T-cell (primary cell): ENCODE measurements at regions not wholly inside any gene's neighbourhood (a gene's known extent, or its start where the extent isn't known, plus 50 kb on each side); places are given as distances from the start of the nearest gene placed in this dataset.

Experiments used
- ATAC-seq, 4 experiments: fragments of 200-7000 bp in 3 of 4; fragments of 150-1000 bp in 1 of 4; cut with Tn5 transposase; replicated peaks in 1 of 4; 1 replicate in 3 of 4; 2 replicates in 1 of 4; pipeline ENCODE4 v1.10.0; 2021; ENCODE audit warnings: moderate library complexity in 3 of 4, mild to moderate bottlenecking in 2 of 4, moderate number of reproducible peaks in 1 of 4
- CTCF ChIA-PET, 2 donors: fragments of 300-600 bp; sonication (Branson Sonifier 250); formaldehyde crosslinking; loops; one replicate each; lab custom pipeline; 2022; ENCODE audit warnings: antibody characterized with exemption in 2 of 2; lab: Charles Lee
- POLR2A ChIA-PET, 2 donors: fragments of 300-600 bp; sonication (Branson Sonifier 250); formaldehyde crosslinking; loops; one replicate each; lab custom pipeline; 2022; ENCODE audit warnings: antibody characterized with exemption in 2 of 2; lab: Charles Lee
- DNase-seq, 35 experiments: peaks; one replicate each; pipeline versions ENCODE4 v3.0.0 to v3.0.0-alpha.2; 2013 to 2023
- H3K27ac ChIP-seq: one replicate; pipeline ENCODE4 v1.5.1; 2013; ENCODE audit warnings: low read length
- H3K27me3 ChIP-seq, 2 experiments: replicated peaks in 1 of 2; 1 replicate in 1 of 2; 2 replicates in 1 of 2; pipeline versions ENCODE4 v1.6.1 to v1.7.0; 2013; ENCODE audit warnings: low read length in 1 of 2, mixed read lengths in 1 of 2; ENCODE audit not compliant: control insufficient read depth in 2 of 2, insufficient read depth in 2 of 2; ENCODE audit errors: extremely low read depth in 1 of 2
- H3K36me3 ChIP-seq, 2 donors: 1 replicate in 1 of 2; 2 replicates in 1 of 2; pipeline versions ENCODE4 v1.6.1 to v1.7.0; 2013; ENCODE audit warnings: low read length in 1 of 2; ENCODE audit not compliant: control insufficient read depth in 2 of 2, insufficient read depth in 1 of 2; ENCODE audit errors: extremely low read depth in 1 of 2
- H3K4me1 ChIP-seq, 2 experiments: 1 replicate in 1 of 2; 2 replicates in 1 of 2; pipeline versions ENCODE4 v1.6.1 to v1.7.0; 2013; ENCODE audit warnings: low read length in 2 of 2, mixed read lengths in 1 of 2; ENCODE audit not compliant: insufficient read depth in 2 of 2, control insufficient read depth in 1 of 2; ENCODE audit errors: extremely low read depth in 1 of 2
- H3K4me3 ChIP-seq, 2 donors: 1 replicate in 1 of 2; 2 replicates in 1 of 2; pipeline versions ENCODE4 v1.5.1 to v1.7.0; 2013; ENCODE audit warnings: mild to moderate bottlenecking in 2 of 2, low read length in 1 of 2, moderate library complexity in 1 of 2; ENCODE audit not compliant: control insufficient read depth in 1 of 2; ENCODE audit errors: extremely low read depth in 1 of 2
- H3K9me3 ChIP-seq: 2 replicates; pipeline ENCODE4 v1.7.0; 2013
- H3K27ac Mint-ChIP-seq, 2 donors: one replicate each; pipeline ENCODE4 v1.8.0; 2020 to 2021; ENCODE audit warnings: mild to moderate bottlenecking in 2 of 2, mixed read lengths in 2 of 2
- H3K27me3 Mint-ChIP-seq, 2 donors: one replicate each; pipeline ENCODE4 v1.8.0; 2021 to 2022; ENCODE audit warnings: mixed read lengths in 2 of 2
- H3K36me3 Mint-ChIP-seq: one replicate; pipeline ENCODE4 v1.8.0; 2021; ENCODE audit warnings: mixed read lengths
- H3K4me1 Mint-ChIP-seq, 3 donors: one replicate each; pipeline ENCODE4 v1.8.0; 2020 to 2022; ENCODE audit warnings: mixed read lengths in 3 of 3, mild to moderate bottlenecking in 1 of 3
- H3K4me3 Mint-ChIP-seq, 3 donors: one replicate each; pipeline ENCODE4 v1.8.0; 2020 to 2022; ENCODE audit warnings: mild to moderate bottlenecking in 3 of 3, mixed read lengths in 3 of 3, moderate library complexity in 3 of 3
- H3K9me3 Mint-ChIP-seq, 3 donors: one replicate each; pipeline ENCODE4 v1.8.0; 2020 to 2022; ENCODE audit warnings: mixed read lengths in 3 of 3
- WGBS: methylation state at CpG from one replicate; pipeline ENCODE4 v1.1.5; 2013; ENCODE audit warnings: missing lambda C conversion rate; ENCODE audit not compliant: insufficient coverage; 5-methylcytosine and 5-hydroxymethylcytosine counted together

DNA sequence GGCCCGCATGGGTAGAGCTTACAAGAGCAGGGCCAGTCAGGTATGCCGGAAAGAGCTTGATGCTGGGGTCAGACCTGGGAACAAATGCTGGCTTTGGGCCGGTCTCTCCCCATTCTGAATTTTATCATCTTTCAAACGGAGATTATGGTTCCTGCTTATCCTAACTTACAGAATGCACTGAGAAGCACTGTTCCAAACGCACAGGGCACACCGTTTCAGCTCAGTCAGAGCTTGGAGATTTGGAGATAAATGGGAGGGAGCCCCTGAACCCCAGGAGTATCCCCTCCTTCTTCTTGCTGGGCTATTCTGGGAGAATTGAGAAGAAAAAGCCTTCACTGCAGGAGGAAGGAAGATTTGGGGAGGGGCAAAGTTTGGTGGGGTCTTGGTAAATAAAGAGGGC lies 169.4 kb downstream of the DDX1 start:
- no peaks in the 10 kb centered on the region for H3K36me3 ChIP-seq
- CTCF ChIA-PET: no interaction called here
- H3K27ac ChIP-seq: no peak overlapping the region

DNA sequence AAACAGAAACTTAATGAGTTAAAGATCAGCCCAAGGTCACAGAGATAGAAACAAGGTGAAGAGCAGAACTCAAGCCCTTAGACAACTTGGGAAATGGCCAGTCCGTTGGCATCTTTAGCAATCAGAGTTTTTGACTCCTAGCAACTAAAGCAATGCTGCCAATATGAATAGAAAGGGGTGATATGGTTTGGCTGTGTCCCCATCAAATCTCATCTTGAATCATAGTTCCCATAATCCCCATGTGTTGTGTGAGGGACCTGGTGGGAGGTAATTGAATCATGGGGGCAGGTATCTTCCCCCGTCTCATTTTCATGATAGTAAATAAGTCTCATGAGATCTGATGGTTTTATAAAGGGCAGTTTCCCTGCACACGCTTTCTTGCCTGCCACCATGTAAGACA lies 170.2 kb downstream of the DDX1 start:
- DNase-seq (no peak), ATAC-seq (no peak)
- no CpG with 5 or more reads among the region's 3 CpGs for WGBS
- Histone ChIP-seq H3K4me1 (no peaks in the 10 kb centered on the region), H3K27ac (no peak overlapping the region), H3K36me3 (no peaks in the 10 kb centered on the region), H3K9me3 (no peaks in the 10 kb centered on the region), H3K27me3 (peaks cover 0 to 6% of the 10 kb centered on the region in 2 experiments), H3K4me3 (no peak overlapping the region)
- Mint-ChIP-seq H3K36me3 (no peaks in the 10 kb centered on the region), H3K4me1 (no peaks in the 10 kb centered on the region), H3K27ac (no peak overlapping the region), H3K27me3 (peaks cover 0 to 5% of the 10 kb centered on the region in 2 donors), H3K4me3 (no peak overlapping the region), H3K9me3 (no peaks in the 10 kb centered on the region)
- ChIA-PET CTCF (no interaction called here), POLR2A (no interaction called here)

More for the DNA sequence above, 169.4 kb downstream of the DDX1 start:
- no peaks in the 10 kb centered on the region for H3K9me3 ChIP-seq
- Mint-ChIP-seq H3K9me3 (no peaks in the 10 kb centered on the region), H3K27ac (no peak overlapping the region), H3K36me3 (no peaks in the 10 kb centered on the region), H3K4me1 (no peaks in the 10 kb centered on the region), H3K4me3 (no peak overlapping the region), H3K27me3 (peaks cover 0 to 5% of the 10 kb centered on the region in 2 donors)
- H3K27me3 ChIP-seq: peaks cover 0 to 2% of the 10 kb centered on the region in 2 experiments
- 95% methylated on average over 3 of the region's 6 CpGs for WGBS
- no peak for DNase-seq
- ATAC-seq: no peak
- POLR2A ChIA-PET: no interaction called here
- no peaks in the 10 kb centered on the region for H3K4me1 ChIP-seq
- no peak overlapping the region for H3K4me3 ChIP-seq

DNA sequence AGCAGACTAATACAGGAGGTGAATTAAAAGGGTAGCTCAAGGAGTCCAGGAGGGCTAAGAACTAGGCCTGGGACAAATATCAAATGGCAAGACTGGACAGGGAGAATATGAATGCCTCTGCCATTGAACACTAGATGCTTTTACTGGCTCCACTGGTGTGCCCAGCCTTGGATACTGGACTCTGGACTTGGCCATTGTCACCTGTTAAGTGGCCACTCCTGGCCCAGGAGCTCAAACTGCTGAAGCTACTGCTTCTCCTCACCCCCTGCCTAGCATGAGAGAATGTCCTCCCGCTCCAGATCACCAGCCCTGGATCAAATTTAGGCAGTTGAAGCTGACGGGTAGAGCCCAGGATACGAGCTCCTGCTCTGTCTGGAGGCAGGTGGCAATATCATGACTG lies 170.8 kb downstream of the DDX1 start:
- Mint-ChIP-seq H3K27ac (no peak overlapping the region), H3K4me3 (no peak overlapping the region), H3K27me3 (peaks cover 0 to 4% of the 10 kb centered on the region in 2 donors), H3K9me3 (no peaks in the 10 kb centered on the region), H3K4me1 (no peaks in the 10 kb centered on the region), H3K36me3 (no peaks in the 10 kb centered on the region)
- WGBS: no CpG with 5 or more reads among the region's 3 CpGs
- Histone ChIP-seq H3K27me3 (peaks cover 0 to 6% of the 10 kb centered on the region in 2 experiments), H3K36me3 (no peaks in the 10 kb centered on the region), H3K9me3 (no peaks in the 10 kb centered on the region), H3K27ac (no peak overlapping the region), H3K4me3 (no peak overlapping the region), H3K4me1 (no peaks in the 10 kb centered on the region)
- ATAC-seq (no peak), DNase-seq (no peak)
- POLR2A ChIA-PET: no interaction called here
- CTCF ChIA-PET: no interaction called here

DNA sequence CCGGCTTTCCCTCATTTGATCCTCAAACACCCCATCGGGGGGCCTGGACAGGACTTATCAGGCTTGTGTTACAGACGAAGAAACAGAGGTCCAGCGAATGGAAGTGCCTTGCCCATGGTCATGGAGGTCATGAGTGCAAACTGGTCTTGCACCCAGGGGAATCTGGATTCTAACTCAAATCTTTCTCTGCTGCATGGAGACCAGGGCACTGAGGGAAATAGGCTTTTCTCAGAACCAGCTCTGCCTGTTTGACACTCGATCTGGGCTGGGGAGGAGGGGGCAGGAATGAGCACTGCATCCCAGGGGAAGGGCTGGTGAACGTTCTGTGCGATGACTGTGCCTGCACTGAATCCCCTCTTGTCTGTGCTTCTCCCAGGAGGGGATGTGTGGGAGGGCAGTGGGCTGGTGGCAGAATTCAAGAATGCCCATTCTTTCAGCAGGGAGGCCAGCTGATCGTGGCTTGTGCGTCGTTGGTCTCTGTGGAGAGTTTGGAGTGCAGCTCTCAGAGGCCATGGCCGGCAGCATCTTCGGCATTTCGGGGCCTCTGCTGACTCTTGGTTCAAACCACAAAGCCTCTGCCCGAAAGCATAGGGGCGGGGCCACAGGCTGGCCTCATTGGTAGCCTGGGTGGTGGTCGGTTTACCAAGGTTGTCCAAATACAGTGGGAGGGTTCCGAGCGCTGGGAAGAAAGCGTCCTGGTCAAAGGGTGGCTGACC lies 171.6 kb downstream of the DDX1 start:
- Mint-ChIP-seq H3K9me3 (no peaks in the 10 kb centered on the region), H3K4me3 (no peak overlapping the region), H3K27me3 (peaks cover 0 to 3% of the 10 kb centered on the region in 2 donors), H3K27ac (no peak overlapping the region), H3K4me1 (no peaks in the 10 kb centered on the region), H3K36me3 (no peaks in the 10 kb centered on the region)
- CTCF ChIA-PET: no interaction called here
- Histone ChIP-seq H3K4me1 (no peaks in the 10 kb centered on the region), H3K4me3 (no peak overlapping the region), H3K36me3 (no peaks in the 10 kb centered on the region), H3K27ac (no peak overlapping the region), H3K27me3 (peaks cover 0 to 6% of the 10 kb centered on the region in 2 experiments), H3K9me3 (no peaks in the 10 kb centered on the region)
- DNase-seq: no peak
- POLR2A ChIA-PET: no interaction called here
- no peak for ATAC-seq
- 89% methylated on average over 17 of the region's 19 CpGs for WGBS

DNA sequence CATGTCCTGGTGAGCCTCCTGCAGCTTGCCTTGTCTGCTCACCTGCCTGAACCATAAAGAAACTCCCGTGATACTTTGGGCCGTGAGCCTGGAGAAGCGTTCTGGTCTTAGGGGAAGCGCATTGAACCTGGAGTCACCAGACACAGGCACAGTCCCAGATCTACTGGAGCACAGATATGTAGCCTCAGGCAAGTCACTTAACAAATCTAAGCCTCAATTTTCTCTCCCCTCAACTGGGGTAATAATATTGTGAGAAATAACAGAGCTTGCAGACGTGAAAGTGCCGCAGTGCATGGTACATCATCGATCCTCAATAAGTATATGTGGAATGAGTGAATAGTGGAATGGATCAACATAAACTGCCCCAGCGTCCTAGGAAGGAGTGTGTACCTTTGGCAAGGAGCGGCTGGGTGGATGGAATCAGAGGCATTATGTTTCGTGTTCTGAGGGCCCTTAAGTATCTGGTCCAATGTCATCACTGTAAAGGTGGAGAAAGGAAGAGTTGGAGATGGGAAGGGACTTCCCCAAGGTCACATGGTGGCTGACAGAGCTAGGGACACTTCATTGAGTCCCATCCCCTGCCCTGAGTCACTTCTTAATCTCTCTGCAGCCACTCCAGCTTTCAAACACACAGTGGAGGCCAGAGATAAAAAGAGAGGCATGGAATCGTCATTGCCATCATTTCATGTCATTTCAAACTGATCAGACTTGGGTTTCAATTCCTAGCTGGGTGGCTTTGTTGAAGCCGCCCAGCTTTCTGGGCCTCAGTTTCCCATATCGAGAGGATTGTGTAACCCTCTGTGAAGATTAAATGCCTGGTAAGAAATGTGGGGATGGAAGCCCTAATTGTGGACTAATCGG lies 172.4 kb downstream of the DDX1 start:
- H3K27ac Mint-ChIP-seq: no peak overlapping the region
- Histone ChIP-seq H3K27ac (no peak overlapping the region), H3K27me3 (peaks cover 0 to 6% of the 10 kb centered on the region in 2 experiments), H3K36me3 (no peaks in the 10 kb centered on the region), H3K4me3 (no peak overlapping the region), H3K4me1 (no peaks in the 10 kb centered on the region), H3K9me3 (no peaks in the 10 kb centered on the region)
- CTCF ChIA-PET: no interaction called here
- H3K4me1 Mint-ChIP-seq: no peaks in the 10 kb centered on the region
- ATAC-seq (no peak), DNase-seq (no peak)
- H3K9me3 Mint-ChIP-seq: no peaks in the 10 kb centered on the region
- H3K36me3 Mint-ChIP-seq: no peaks in the 10 kb centered on the region
- no peak overlapping the region for H3K4me3 Mint-ChIP-seq
- peaks cover 0 to 3% of the 10 kb centered on the region in 2 donors for H3K27me3 Mint-ChIP-seq
- 88% methylated on average over 11 of the region's 14 CpGs for WGBS
- POLR2A ChIA-PET: no interaction called here

DNA sequence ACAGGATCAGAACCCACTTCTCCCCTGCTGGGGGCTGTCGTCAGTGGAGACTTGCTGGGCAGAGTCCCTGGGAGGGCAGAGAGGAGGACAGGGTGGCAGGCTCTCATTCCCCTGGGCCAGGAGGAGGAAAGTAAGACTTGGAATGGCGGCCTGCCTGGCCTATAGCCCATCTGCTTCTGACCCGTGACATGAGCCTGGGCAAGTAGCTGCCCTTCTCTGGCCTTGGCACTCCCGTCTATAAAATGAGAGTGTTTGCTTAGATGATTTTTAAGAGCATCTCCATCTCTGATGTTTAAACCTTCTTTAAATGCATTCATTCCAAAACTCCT lies 173.0 kb downstream of the DDX1 start:
- Mint-ChIP-seq H3K27ac (no peak overlapping the region), H3K36me3 (no peaks in the 10 kb centered on the region), H3K27me3 (peaks cover 0 to 3% of the 10 kb centered on the region in 2 donors), H3K4me1 (no peaks in the 10 kb centered on the region), H3K4me3 (no peak overlapping the region), H3K9me3 (no peaks in the 10 kb centered on the region)
- Histone ChIP-seq H3K9me3 (no peaks in the 10 kb centered on the region), H3K27me3 (peaks cover 0 to 6% of the 10 kb centered on the region in 2 experiments), H3K4me3 (no peak overlapping the region), H3K4me1 (no peaks in the 10 kb centered on the region), H3K27ac (no peak overlapping the region), H3K36me3 (no peaks in the 10 kb centered on the region)
- ChIA-PET CTCF (no interaction called here), POLR2A (no interaction called here)
- WGBS: no CpG with 5 or more reads among the region's 4 CpGs
- DNase-seq: no peak
- no peak for ATAC-seq
